Stimulated activated effector memory CD8-positive, alpha-beta T cell treated with anti-CD3 and anti-CD28 coated beads, Interleukin-12 subunit alpha, Interleukin-12 subunit beta, amount 100 ng/mL, for 72 hours (primary cell): ENCODE measurements at regions not wholly inside any gene's neighbourhood (a gene's known extent, or its start where the extent isn't known, plus 50 kb on each side); places are given as distances from the start of the nearest gene placed in this dataset.

ENCODE experiments used
- ATAC-seq: fragments of 150-1000 bp; cut with Tn5 transposase; 2 replicates; pipeline ENCODE4 v1.10.0; 2021
- DNase-seq, 2 donors: peaks; one replicate each; pipeline ENCODE4 v3.0.0; 2021 to 2022; ENCODE audit warnings: low spot score in 2 of 2
- H3K27ac Mint-ChIP-seq: one replicate; pipeline ENCODE4 v1.8.0; 2022; ENCODE audit warnings: mild to moderate bottlenecking, mixed read lengths
- H3K36me3 Mint-ChIP-seq: one replicate; pipeline ENCODE4 v1.8.0; 2022; ENCODE audit warnings: mild to moderate bottlenecking, mixed read lengths
- H3K4me1 Mint-ChIP-seq: one replicate; pipeline ENCODE4 v1.8.0; 2022; ENCODE audit warnings: mixed read lengths
- H3K4me3 Mint-ChIP-seq: one replicate; pipeline ENCODE4 v1.8.0; 2022; ENCODE audit warnings: mild to moderate bottlenecking, mixed read lengths
- H3K9me3 Mint-ChIP-seq: one replicate; pipeline ENCODE4 v1.8.0; 2022; ENCODE audit warnings: mixed read lengths

- H3K4me1 Mint-ChIP-seq: no peaks in the 10 kb centered on the region
- peaks cover 22% of the 10 kb centered on the region for H3K9me3 Mint-ChIP-seq
- no peak overlapping the region for H3K4me3 Mint-ChIP-seq
- H3K27ac Mint-ChIP-seq: no peak overlapping the region
- no peaks in the 10 kb centered on the region for H3K36me3 Mint-ChIP-seq
- ATAC-seq (no peak), DNase-seq (no peak)
These were observed 310.1 kb downstream of the ZNF608 start for GRCh38 chr5:124436294-124436693.

- H3K36me3 Mint-ChIP-seq: no peaks in the 10 kb centered on the region
- peaks cover 25% of the 10 kb centered on the region for H3K9me3 Mint-ChIP-seq
- H3K4me1 Mint-ChIP-seq: no peaks in the 10 kb centered on the region
- H3K27ac Mint-ChIP-seq: no peak overlapping the region
- ATAC-seq (no peak), DNase-seq (no peak)
- no peak overlapping the region for H3K4me3 Mint-ChIP-seq
These were observed 313.3 kb downstream of the ZNF608 start for GRCh38 chr5:124433170-124433569.

DNA sequence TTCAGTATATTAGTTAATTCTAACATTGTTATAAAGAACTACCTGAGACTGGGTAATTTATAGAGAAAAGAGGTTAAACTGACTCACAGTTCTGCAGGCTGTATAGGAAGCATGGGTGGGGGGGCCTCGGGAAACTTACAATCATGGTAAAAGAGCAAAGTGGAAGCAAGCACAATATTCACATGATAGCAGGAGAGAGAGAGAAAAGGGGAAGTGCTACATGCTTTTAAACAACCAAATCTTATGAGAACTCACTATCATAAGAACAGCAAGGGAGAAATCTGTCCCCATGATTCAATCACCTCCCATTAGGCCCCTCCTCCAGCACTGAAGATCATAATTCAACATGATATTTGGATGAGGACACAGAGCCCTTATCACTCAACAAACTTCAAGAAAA, 324.9 kb downstream of the ZNF608 start:
- Mint-ChIP-seq H3K9me3 (peaks cover 20% of the 10 kb centered on the region), H3K36me3 (no peaks in the 10 kb centered on the region), H3K27ac (no peak overlapping the region), H3K4me3 (no peak overlapping the region), H3K4me1 (no peaks in the 10 kb centered on the region)
- ATAC-seq (no peak), DNase-seq (no peak)

DNA sequence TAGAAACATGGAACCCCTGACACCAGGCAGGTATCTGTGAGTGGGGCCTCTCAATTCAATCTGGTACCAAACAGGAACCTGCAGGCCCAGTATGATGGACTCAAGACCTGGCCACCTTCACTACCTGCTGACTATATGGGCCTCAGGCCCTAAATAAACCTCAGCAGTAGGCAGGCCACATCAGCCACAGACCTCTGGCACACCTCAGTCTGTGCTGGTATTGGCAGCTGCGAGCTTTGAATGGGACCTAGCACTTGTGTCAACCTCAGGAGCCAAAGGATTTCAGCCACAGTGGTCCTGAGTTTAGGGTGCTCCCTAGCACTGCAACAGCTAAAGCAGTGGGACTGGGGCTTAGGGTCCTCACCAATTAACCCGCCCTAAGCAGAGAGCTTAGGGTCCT, 325.5 kb downstream of the ZNF608 start:
- Mint-ChIP-seq H3K9me3 (peaks cover 22% of the 10 kb centered on the region), H3K27ac (no peak overlapping the region), H3K4me3 (no peak overlapping the region), H3K4me1 (no peaks in the 10 kb centered on the region), H3K36me3 (no peaks in the 10 kb centered on the region)
- ATAC-seq (no peak), DNase-seq (no peak)

- Mint-ChIP-seq H3K9me3 (peaks cover 20% of the 10 kb centered on the region), H3K36me3 (no peaks in the 10 kb centered on the region), H3K27ac (no peak overlapping the region), H3K4me1 (no peaks in the 10 kb centered on the region), H3K4me3 (no peak overlapping the region)
- ATAC-seq (no peak), DNase-seq (no peak)
These were observed 326.9 kb downstream of the ZNF608 start for GRCh38 chr5:124419531-124419930.

GRCh38 chr5:124418390-124418789, 328.0 kb downstream of the ZNF608 start:
- no peaks in the 10 kb centered on the region for H3K36me3 Mint-ChIP-seq
- H3K27ac Mint-ChIP-seq: no peak overlapping the region

GRCh38 chr5:124417196-124417595, 329.2 kb downstream of the ZNF608 start:
- no peak for ATAC-seq
- Mint-ChIP-seq H3K4me3 (no peak overlapping the region), H3K36me3 (no peaks in the 10 kb centered on the region), H3K4me1 (no peaks in the 10 kb centered on the region), H3K9me3 (peaks cover 26% of the 10 kb centered on the region), H3K27ac (no peak overlapping the region)
- DNase-seq: no peak

More at GRCh38 chr5:124418390-124418789, 328.0 kb downstream of the ZNF608 start:
- DNase-seq (no peak), ATAC-seq (no peak)
- Mint-ChIP-seq H3K4me1 (no peaks in the 10 kb centered on the region), H3K4me3 (no peak overlapping the region), H3K9me3 (peaks cover 22% of the 10 kb centered on the region)

GRCh38 chr5:124416627-124417026, 329.8 kb downstream of the ZNF608 start:
- no peak for ATAC-seq
- Mint-ChIP-seq H3K36me3 (no peaks in the 10 kb centered on the region), H3K4me3 (no peak overlapping the region), H3K4me1 (no peaks in the 10 kb centered on the region), H3K27ac (no peak overlapping the region), H3K9me3 (peaks cover 22% of the 10 kb centered on the region)
- no peak for DNase-seq

DNA sequence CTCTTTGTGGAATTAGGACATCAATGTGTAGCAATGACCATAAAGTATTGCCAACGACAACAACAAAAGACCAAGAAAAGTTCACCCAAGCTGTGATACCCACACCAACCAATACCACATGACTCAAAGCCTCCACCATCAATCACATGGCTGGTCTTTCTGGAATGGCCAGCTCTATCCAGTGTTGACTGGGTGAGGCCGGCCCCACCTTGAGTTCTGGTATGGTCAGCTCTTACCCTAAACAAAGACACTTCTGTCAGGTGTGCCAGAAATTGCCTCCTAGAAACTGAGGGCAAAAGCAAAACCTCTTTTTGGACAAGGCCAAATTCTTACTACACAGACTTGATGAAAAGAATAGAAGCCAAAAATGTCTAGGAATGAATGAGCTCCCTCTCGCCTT, 331.5 kb downstream of the ZNF608 start:
- Mint-ChIP-seq H3K4me3 (no peak overlapping the region), H3K4me1 (no peaks in the 10 kb centered on the region), H3K36me3 (no peaks in the 10 kb centered on the region), H3K27ac (no peak overlapping the region), H3K9me3 (peaks cover 25% of the 10 kb centered on the region)
- ATAC-seq: no peak
- no peak for DNase-seq

- Mint-ChIP-seq H3K36me3 (no peaks in the 10 kb centered on the region), H3K4me1 (no peaks in the 10 kb centered on the region), H3K27ac (no peak overlapping the region), H3K4me3 (no peak overlapping the region), H3K9me3 (peaks cover 16% of the 10 kb centered on the region)
- DNase-seq: no peak
- no peak for ATAC-seq
These were observed 335.6 kb downstream of the ZNF608 start for GRCh38 chr5:124410539-124411488.

- DNase-seq (no peak), ATAC-seq (no peak)
- no peak overlapping the region for H3K4me3 Mint-ChIP-seq
- H3K36me3 Mint-ChIP-seq: no peaks in the 10 kb centered on the region
- H3K9me3 Mint-ChIP-seq: peaks cover 16% of the 10 kb centered on the region
- H3K27ac Mint-ChIP-seq: no peak overlapping the region
- no peaks in the 10 kb centered on the region for H3K4me1 Mint-ChIP-seq
These were observed 337.5 kb downstream of the ZNF608 start for GRCh38 chr5:124408738-124409453.

GRCh38 chr5:124404796-124405195, 341.6 kb downstream of the ZNF608 start:
- Mint-ChIP-seq H3K4me3 (no peak overlapping the region), H3K27ac (no peak overlapping the region), H3K36me3 (no peaks in the 10 kb centered on the region), H3K4me1 (no peaks in the 10 kb centered on the region), H3K9me3 (peaks cover 9% of the 10 kb centered on the region)
- ATAC-seq (no peak), DNase-seq (no peak)

DNA sequence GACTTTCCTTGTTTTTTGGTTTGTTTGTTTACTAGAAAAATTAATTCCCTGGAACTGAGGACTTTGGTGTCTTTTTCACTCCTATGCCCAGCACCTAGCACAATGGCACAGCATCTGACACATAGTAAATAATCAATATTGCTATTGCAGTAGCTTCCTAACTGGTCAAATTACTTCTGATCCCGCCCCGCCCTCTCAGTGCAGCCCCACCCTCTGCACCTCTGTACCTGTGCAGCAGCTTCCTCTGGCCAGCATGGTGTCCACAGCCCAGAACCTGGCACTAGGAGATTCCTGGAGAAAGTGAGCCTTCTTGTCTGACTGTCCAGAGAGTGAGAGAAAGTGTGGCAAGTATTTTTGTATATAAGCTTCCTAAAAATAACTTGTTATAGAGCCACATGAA, 343.2 kb downstream of the ZNF608 start:
- Mint-ChIP-seq H3K4me3 (no peak overlapping the region), H3K4me1 (no peaks in the 10 kb centered on the region), H3K36me3 (no peaks in the 10 kb centered on the region), H3K9me3 (peaks cover 9% of the 10 kb centered on the region), H3K27ac (no peak overlapping the region)
- no peak for ATAC-seq
- no peak for DNase-seq

GRCh38 chr5:124402144-124402581, 344.3 kb downstream of the ZNF608 start:
- Mint-ChIP-seq H3K36me3 (no peaks in the 10 kb centered on the region), H3K27ac (no peak overlapping the region), H3K9me3 (peaks cover 9% of the 10 kb centered on the region), H3K4me1 (no peaks in the 10 kb centered on the region), H3K4me3 (no peak overlapping the region)
- DNase-seq (no peak), ATAC-seq (no peak)

- no peak overlapping the region for H3K4me3 Mint-ChIP-seq
- H3K36me3 Mint-ChIP-seq: no peaks in the 10 kb centered on the region
- DNase-seq: no peak
- no peaks in the 10 kb centered on the region for H3K4me1 Mint-ChIP-seq
- no peak for ATAC-seq
- no peak overlapping the region for H3K27ac Mint-ChIP-seq
- peaks cover 9% of the 10 kb centered on the region for H3K9me3 Mint-ChIP-seq
These were observed 344.8 kb downstream of the ZNF608 start for GRCh38 chr5:124401476-124402143.
